ENCODE measurements at regions not wholly inside any gene's neighbourhood (a gene's known extent, or its start where the extent isn't known, plus 50 kb on each side); places are given as distances from the start of the nearest gene placed in this dataset.
A peak's percentile ranks its signal among the peaks of the same experiment; 100 is the strongest.
"Not testable (repeated sequence)": the region's sequence is repeated elsewhere in the genome, so short reads cannot be mapped to it uniquely, and the experiment has no call there.

- DNase-seq (ENCODE audit: low read depth): no peak
These were observed 73.8 kb upstream of the MORC3 start for GRCh38 chr21:36246080-36246631.

- DNase-seq (ENCODE audit: low read depth): no peak
These were observed 72.5 kb upstream of the MORC3 start for GRCh38 chr21:36247316-36248010.

- DNase-seq (ENCODE audit: low read depth): no peak
These were observed 70.2 kb upstream of the MORC3 start for GRCh38 chr21:36249576-36250422.

GRCh38 chr21:36250423-36251075, 69.4 kb upstream of the MORC3 start:
- DNase-seq (ENCODE audit: low read depth): no peak

- DNase-seq (ENCODE audit: low read depth): no peak
These were observed 65.7 kb upstream of the MORC3 start for GRCh38 chr21:36254106-36254941.

- no peak for DNase-seq (ENCODE audit: low read depth)
These were observed 64.3 kb upstream of the MORC3 start for GRCh38 chr21:36255663-36256062.

- no peak for DNase-seq (ENCODE audit: low read depth)
These were observed 62.3 kb upstream of the MORC3 start for GRCh38 chr21:36257657-36258056.

- peak; percentile 78 for DNase-seq (ENCODE audit: low read depth)
These were observed 59.8 kb upstream of the MORC3 start for GRCh38 chr21:36260030-36260787.

GRCh38 chr21:36260802-36261201, 59.2 kb upstream of the MORC3 start:
- DNase-seq (ENCODE audit: low read depth): no peak

- no peak for DNase-seq (ENCODE audit: low read depth)
These were observed 58.5 kb upstream of the MORC3 start for GRCh38 chr21:36261459-36261858.

GRCh38 chr21:36263797-36264196, 56.2 kb upstream of the MORC3 start:
- DNase-seq (ENCODE audit: low read depth): no peak

- DNase-seq (ENCODE audit: low read depth): peak; percentile 72
These were observed 54.6 kb upstream of the MORC3 start for GRCh38 chr21:36265431-36265830.

GRCh38 chr21:36267828-36268227, 52.2 kb upstream of the MORC3 start:
- DNase-seq (ENCODE audit: low read depth): not testable (repeated sequence)

- not testable (repeated sequence) for DNase-seq (ENCODE audit: low read depth)
These were observed 51.7 kb upstream of the MORC3 start for GRCh38 chr21:36268264-36268663.
